K562 (cell line): ENCODE measurements at regions not wholly inside any gene's neighbourhood (a gene's known extent, or its start where the extent isn't known, plus 50 kb on each side); places are given as distances from the start of the nearest gene placed in this dataset.
A peak's percentile ranks its signal among the peaks of the same experiment; 100 is the strongest.

Experiments used
- ATAC-seq: fragments of 200-7000 bp; cut with Tn5 transposase; 3 replicates; pipeline ENCODE4 v1.9.1; 2020; ENCODE audit warnings: moderate library complexity
- BruUV-seq: library from RNA; stranded (reverse); fragments of 400-500 nt; replicated peaks from 2 replicates; lab custom pipeline; 2021; lab: Mats Ljungman, UMichigan
- CTCF ChIA-PET: fragments of 300-600 bp; formaldehyde crosslinking; extraction: SDS; loops from one replicate; lab custom pipeline; 2021; ENCODE audit warnings: low intra/inter-chr PET ratio; lab: Yijun Ruan, JAX
- POLR2A ChIA-PET: fragments of 300-600, 350-650 bp; sonication (Branson Sonifier 250); formaldehyde crosslinking; extraction: SDS; loops from one replicate; lab custom pipeline; 2021; ENCODE audit warnings: antibody characterized with exemption, inconsistent platforms; lab: Yijun Ruan, JAX
- DNase-seq, 4 experiments: peaks; one replicate each; pipeline versions ENCODE4 v3.0.0 to v3.0.0-alpha.2; 2011 to 2018; ENCODE audit warnings: low spot score in 3 of 4, mixed read lengths in 3 of 4; ENCODE audit errors: extremely low read depth in 1 of 4
- FAIRE-seq: peaks from 2 replicates; lab custom pipeline; 2011; peaks lifted over from hg19 to GRCh38; lab: Jason Lieb, UNC
- H2AFZ ChIP-seq: 2 replicates; pipeline ENCODE4 v1.6.0; 2011; ENCODE audit warnings: low read depth, low read length, control low read depth, inconsistent platforms
- H3K27ac ChIP-seq: fragments of 200-600 bp; 3 replicates; pipeline ENCODE4 v1.8.0; 2011; ENCODE audit warnings: low read depth, mild to moderate bottlenecking, control low read depth, inconsistent platforms, low read length, moderate library complexity, mixed read lengths; ENCODE audit errors: extremely low read depth
- H3K27me3 ChIP-seq, 2 experiments: fragments of 300-600 bp in 1 of 2; 2 replicates in 1 of 2; 3 replicates in 1 of 2; pipeline versions ENCODE4 v1.6.0 to v1.8.0; 2011; ENCODE audit warnings: inconsistent platforms in 2 of 2, low read length in 2 of 2, mild to moderate bottlenecking in 1 of 2, mixed read lengths in 1 of 2, moderate library complexity in 1 of 2; ENCODE audit not compliant: control insufficient read depth in 2 of 2, insufficient read depth in 2 of 2
- H3K36me3 ChIP-seq: fragments of 300-600 bp; 3 replicates; pipeline ENCODE4 v1.8.0; 2011; ENCODE audit warnings: mild to moderate bottlenecking, low read length, inconsistent platforms; ENCODE audit not compliant: control insufficient read depth, insufficient read depth
- H3K4me1 ChIP-seq, 2 experiments: fragments of 200-600 bp in 1 of 2; replicated peaks in 1 of 2; 2 replicates in 1 of 2; 3 replicates in 1 of 2; pipeline versions ENCODE4 v1.5.1 to v1.8.0; 2011; ENCODE audit warnings: inconsistent platforms in 2 of 2, low read length in 2 of 2, mild to moderate bottlenecking in 1 of 2, mixed read lengths in 1 of 2, moderate library complexity in 1 of 2; ENCODE audit not compliant: control insufficient read depth in 2 of 2, insufficient read depth in 2 of 2
- H3K4me2 ChIP-seq: 2 replicates; pipeline ENCODE4 v1.6.1; 2011; ENCODE audit warnings: low read length, control low read depth, inconsistent platforms, mixed read lengths; ENCODE audit not compliant: insufficient read depth
- H3K4me3 ChIP-seq: fragments of 200-600 bp; sonication (generic), shearing (Covaris generic); 2 replicates; pipeline ENCODE4 v1.5.1; 2016; ENCODE audit warnings: control low read depth, inconsistent platforms
- H3K79me2 ChIP-seq: fragments of 200-600 bp; 3 replicates; pipeline ENCODE4 v1.8.0; 2011; ENCODE audit warnings: low read length, inconsistent platforms; ENCODE audit not compliant: control insufficient read depth, insufficient read depth
- H3K9ac ChIP-seq, 2 experiments: 2 replicates each; pipeline versions ENCODE4 v1.6.0 to v1.6.1; 2011; ENCODE audit warnings: low read depth in 2 of 2, low read length in 2 of 2, control low read depth in 1 of 2, inconsistent platforms in 1 of 2, mild to moderate bottlenecking in 1 of 2, mixed read lengths in 1 of 2; ENCODE audit not compliant: insufficient read depth in 1 of 2
- H3K9me1 ChIP-seq: one replicate; pipeline ENCODE4 v1.6.0; 2011; ENCODE audit warnings: inconsistent platforms, mild to moderate bottlenecking, low read length, moderate library complexity; ENCODE audit not compliant: control insufficient read depth, insufficient read depth
- H3K9me3 ChIP-seq: replicated peaks from 2 replicates; pipeline ENCODE4 v1.5.1; 2011; ENCODE audit warnings: low read depth, low read length, inconsistent platforms; ENCODE audit not compliant: control insufficient read depth, insufficient read depth
- H4K20me1 ChIP-seq: replicated peaks from 2 replicates; pipeline ENCODE4 v1.6.1; 2011; ENCODE audit warnings: low read length, inconsistent platforms, mixed read lengths; ENCODE audit not compliant: control insufficient read depth, insufficient read depth
- CBFB ChIP-seq: sonication (generic); formaldehyde crosslinking; IDR thresholded peaks from 2 replicates; pipeline ENCODE4 v1.4.0; 2020; ENCODE audit warnings: mild to moderate bottlenecking, missing genetic modification reagents
- GABPB2 ChIP-seq: fragments of 250-450 bp; sonication (Bioruptor Pico); conservative IDR thresholded peaks from 2 replicates; pipeline ENCODE4 v1.5.1; 2021; ENCODE audit warnings: mild to moderate bottlenecking
- MAFF ChIP-seq: IDR thresholded peaks from 2 replicates; pipeline ENCODE4 v1.6.1; 2012; ENCODE audit warnings: low read length, improper control_type of control experiment
- MTA1 ChIP-seq: fragments of 450-650 bp; IDR thresholded peaks from 2 replicates; pipeline ENCODE4 v1.6.1; 2017; ENCODE audit warnings: borderline replicate concordance
- MTA2 ChIP-seq: fragments of 450-650 bp; IDR thresholded peaks from 2 replicates; pipeline ENCODE4 v1.6.1; 2016; ENCODE audit warnings: low read depth
- PHB ChIP-seq: fragments of 250-450 bp; sonication (Bioruptor Pico); IDR thresholded peaks from 2 replicates; pipeline ENCODE4 v1.5.0; 2021
- SIN3A ChIP-seq, 2 experiments: fragments of 150-350 bp in 1 of 2; IDR thresholded peaks; 2 replicates each; pipeline ENCODE4 v1.6.1; 2011 to 2016; ENCODE audit warnings: borderline replicate concordance in 2 of 2, low read depth in 2 of 2, low read length in 2 of 2, mild to moderate bottlenecking in 2 of 2, moderate library complexity in 2 of 2; ENCODE audit not compliant: control insufficient read depth in 1 of 2
- SMAD2 ChIP-seq: fragments of 150-350 bp; IDR thresholded peaks from 2 replicates; pipeline ENCODE4 v1.6.1; 2014; ENCODE audit warnings: low read depth, mild to moderate bottlenecking, low read length
- SRSF7 ChIP-seq: fragments of 200-400 bp; formaldehyde crosslinking; optimal IDR thresholded peaks from 2 replicates; pipeline ENCODE3; 2017; ENCODE audit warnings: mild to moderate bottlenecking, low read depth, low read length
- STAT5A ChIP-seq: IDR thresholded peaks from 2 replicates; pipeline ENCODE4 v1.6.1; 2012; ENCODE audit warnings: low read length, inconsistent platforms, borderline replicate concordance
- TEAD1 ChIP-seq, 2 experiments: fragments of 450-650 bp in 1 of 2; sonication (generic) in 1 of 2; formaldehyde crosslinking; IDR thresholded peaks; 2 replicates each; pipeline versions ENCODE4 v1.4.0 to v1.8.0; 2020 to 2022; ENCODE audit warnings: mild to moderate bottlenecking in 2 of 2, missing genetic modification reagents in 1 of 2
- TSC22D4 ChIP-seq: fragments of 450-650 bp; IDR thresholded peaks from 2 replicates; pipeline ENCODE4 v1.6.1; 2016; ENCODE audit warnings: missing genetic modification characterization, missing biosample characterization, control low read depth
- ZNF232 ChIP-seq: sonication (generic); formaldehyde crosslinking; IDR thresholded peaks from 2 replicates; pipeline ENCODE4 v1.8.0; 2022; ENCODE audit warnings: mild to moderate bottlenecking, missing genetic modification reagents
- ZNF79 ChIP-seq: fragments of 250-450 bp; sonication (Bioruptor Pico); IDR thresholded peaks from 2 replicates; pipeline ENCODE4 v1.4.0; 2020; ENCODE audit warnings: low read depth, mild to moderate bottlenecking, moderate library complexity
- WGBS: fragments of 100-300 bp; shearing (Covaris generic); methylation state at CpG from one replicate; pipeline ENCODE4 v1.1.6; 2016; ENCODE audit warnings: low coverage, mixed read lengths; ENCODE audit not compliant: insufficient coverage; ENCODE audit errors: missing lambda C conversion rate; 5-methylcytosine and 5-hydroxymethylcytosine counted together
- in situ Hi-C: fragments of 300-500 bp; cut with MboI; formaldehyde crosslinking; loops from 4 replicates; pipeline ENCODE4 v1.15.0; 2018; ENCODE audit warnings: inconsistent platforms, mixed read lengths
- intact Hi-C: fragments of 100-400 bp; cut with micrococcal nuclease; formaldehyde crosslinking; loops from 2 replicates; pipeline ENCODE4 v1.14.2; 2022
- TF ChIP-seq, protein P1 (sequence below): fragments of 450-650 bp; formaldehyde crosslinking; IDR thresholded peaks from 2 replicates; pipeline ENCODE4 v1.4.0; 2022; ENCODE audit warnings: missing genetic modification characterization
- TF ChIP-seq, protein P2 (sequence below): fragments of 250-450 bp; sonication (Bioruptor Pico); IDR thresholded peaks from 2 replicates; pipeline ENCODE4 v1.5.0; 2020; ENCODE audit warnings: mild to moderate bottlenecking, borderline replicate concordance
- TF ChIP-seq, protein P3 (sequence below): fragments of 450-650 bp; formaldehyde crosslinking; IDR thresholded peaks from 2 replicates; pipeline ENCODE4 v1.4.0; 2020; ENCODE audit warnings: mild to moderate bottlenecking, mixed read lengths

DNA sequence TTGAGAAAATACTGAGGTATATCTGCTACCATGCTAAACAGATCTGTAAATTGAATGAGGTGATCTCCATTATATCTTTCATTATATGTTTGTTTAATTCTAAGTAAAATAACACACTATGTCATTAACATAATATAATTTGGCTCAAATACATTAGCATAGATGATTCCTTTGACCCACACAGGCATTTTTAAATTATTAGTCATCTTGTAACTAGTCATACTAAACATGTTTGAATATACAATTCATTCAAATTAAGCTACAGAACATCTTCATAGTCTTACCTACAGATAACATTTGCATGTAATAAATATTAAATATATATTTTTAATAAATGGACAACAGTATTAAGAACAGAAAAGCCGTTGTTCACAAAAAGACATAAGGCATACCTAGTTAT lies 52.7 kb upstream of the KYNU start:
- ATAC-seq: no peak
- H3K27ac ChIP-seq: no peak overlapping the region
- in situ Hi-C loops: no loop called here

DNA sequence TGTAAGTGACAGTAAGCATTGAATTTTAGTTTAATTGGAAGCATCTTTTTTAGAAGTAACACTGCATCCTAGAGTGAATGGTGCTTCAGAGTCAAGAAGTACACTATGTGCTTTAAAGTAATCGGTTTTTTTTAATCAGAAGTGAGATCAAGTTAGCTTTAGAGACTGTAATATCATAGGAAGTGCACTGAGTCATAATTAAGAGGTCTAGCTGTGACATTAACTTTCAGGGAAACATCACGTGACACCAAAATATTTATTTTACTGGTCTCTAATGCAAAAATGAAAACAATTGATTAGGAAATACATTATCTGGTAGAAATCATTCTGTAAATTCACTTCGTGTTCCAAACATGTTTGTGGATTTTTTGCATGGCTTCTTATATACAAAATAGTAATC lies 55.3 kb upstream of the KYNU start:
- ChIA-PET CTCF (no interaction called here), POLR2A (no interaction called here)
- intact Hi-C loops (no loop called here), in situ Hi-C loops (no loop called here)
- Histone ChIP-seq H3K9me1 (no peaks in the 10 kb centered on the region), H3K4me1 (no peaks in the 10 kb centered on the region), H3K36me3 (no peaks in the 10 kb centered on the region), H3K4me2 (no peak overlapping the region), H3K27me3 (no peaks in the 10 kb centered on the region), H3K27ac (no peak overlapping the region), H2AFZ (no peak overlapping the region), H4K20me1 (no peaks in the 10 kb centered on the region), H3K9me3 (no peaks in the 10 kb centered on the region), H3K79me2 (no peaks in the 10 kb centered on the region), H3K9ac (no peak overlapping the region), H3K4me3 (no peak overlapping the region)
- BruUV-seq: no TSS peak
- FAIRE-seq (no peak), ATAC-seq (no peak), DNase-seq (no peak)
- no peak for TF ChIP-seq SIN3A (IDR thresholded peaks at IDR 0.05; ENCODE audit: borderline replicate concordance in 2 of 2, control insufficient read depth in 1 of 2, low read depth in 2 of 2, low read length in 2 of 2)
- no peak for TF ChIP-seq MAFF
- TF ChIP-seq, protein P1, sequence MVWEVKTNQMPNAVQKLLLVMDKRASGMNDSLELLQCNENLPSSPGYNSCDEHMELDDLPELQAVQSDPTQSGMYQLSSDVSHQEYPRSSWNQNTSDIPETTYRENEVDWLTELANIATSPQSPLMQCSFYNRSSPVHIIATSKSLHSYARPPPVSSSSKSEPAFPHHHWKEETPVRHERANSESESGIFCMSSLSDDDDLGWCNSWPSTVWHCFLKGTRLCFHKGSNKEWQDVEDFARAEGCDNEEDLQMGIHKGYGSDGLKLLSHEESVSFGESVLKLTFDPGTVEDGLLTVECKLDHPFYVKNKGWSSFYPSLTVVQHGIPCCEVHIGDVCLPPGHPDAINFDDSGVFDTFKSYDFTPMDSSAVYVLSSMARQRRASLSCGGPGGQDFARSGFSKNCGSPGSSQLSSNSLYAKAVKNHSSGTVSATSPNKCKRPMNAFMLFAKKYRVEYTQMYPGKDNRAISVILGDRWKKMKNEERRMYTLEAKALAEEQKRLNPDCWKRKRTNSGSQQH (CRISPR knock-in tag): no peak
- no peak for TF ChIP-seq ZNF79
- TF ChIP-seq, protein P2, sequence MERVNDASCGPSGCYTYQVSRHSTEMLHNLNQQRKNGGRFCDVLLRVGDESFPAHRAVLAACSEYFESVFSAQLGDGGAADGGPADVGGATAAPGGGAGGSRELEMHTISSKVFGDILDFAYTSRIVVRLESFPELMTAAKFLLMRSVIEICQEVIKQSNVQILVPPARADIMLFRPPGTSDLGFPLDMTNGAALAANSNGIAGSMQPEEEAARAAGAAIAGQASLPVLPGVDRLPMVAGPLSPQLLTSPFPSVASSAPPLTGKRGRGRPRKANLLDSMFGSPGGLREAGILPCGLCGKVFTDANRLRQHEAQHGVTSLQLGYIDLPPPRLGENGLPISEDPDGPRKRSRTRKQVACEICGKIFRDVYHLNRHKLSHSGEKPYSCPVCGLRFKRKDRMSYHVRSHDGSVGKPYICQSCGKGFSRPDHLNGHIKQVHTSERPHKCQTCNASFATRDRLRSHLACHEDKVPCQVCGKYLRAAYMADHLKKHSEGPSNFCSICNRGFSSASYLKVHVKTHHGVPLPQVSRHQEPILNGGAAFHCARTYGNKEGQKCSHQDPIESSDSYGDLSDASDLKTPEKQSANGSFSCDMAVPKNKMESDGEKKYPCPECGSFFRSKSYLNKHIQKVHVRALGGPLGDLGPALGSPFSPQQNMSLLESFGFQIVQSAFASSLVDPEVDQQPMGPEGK: no peak
- TF ChIP-seq, protein P3, sequence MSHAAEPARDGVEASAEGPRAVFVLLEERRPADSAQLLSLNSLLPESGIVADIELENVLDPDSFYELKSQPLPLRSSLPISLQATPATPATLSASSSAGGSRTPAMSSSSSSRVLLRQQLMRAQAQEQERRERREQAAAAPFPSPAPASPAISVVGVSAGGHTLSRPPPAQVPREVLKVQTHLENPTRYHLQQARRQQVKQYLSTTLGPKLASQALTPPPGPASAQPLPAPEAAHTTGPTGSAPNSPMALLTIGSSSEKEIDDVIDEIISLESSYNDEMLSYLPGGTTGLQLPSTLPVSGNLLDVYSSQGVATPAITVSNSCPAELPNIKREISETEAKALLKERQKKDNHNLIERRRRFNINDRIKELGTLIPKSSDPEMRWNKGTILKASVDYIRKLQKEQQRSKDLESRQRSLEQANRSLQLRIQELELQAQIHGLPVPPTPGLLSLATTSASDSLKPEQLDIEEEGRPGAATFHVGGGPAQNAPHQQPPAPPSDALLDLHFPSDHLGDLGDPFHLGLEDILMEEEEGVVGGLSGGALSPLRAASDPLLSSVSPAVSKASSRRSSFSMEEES: peak; percentile 75
- WGBS: 3% methylated on average over 3 of the region's 3 CpGs

More for the DNA sequence above, 52.7 kb upstream of the KYNU start:
- Histone ChIP-seq H3K4me2 (no peak overlapping the region), H3K27me3 (no peaks in the 10 kb centered on the region), H3K4me1 (no peaks in the 10 kb centered on the region), H4K20me1 (no peaks in the 10 kb centered on the region), H3K4me3 (no peak overlapping the region), H3K79me2 (no peaks in the 10 kb centered on the region), H3K9me1 (no peaks in the 10 kb centered on the region), H3K36me3 (no peaks in the 10 kb centered on the region), H2AFZ (no peak overlapping the region), H3K9ac (no peak overlapping the region), H3K9me3 (no peaks in the 10 kb centered on the region)
- CTCF ChIA-PET: no interaction called here
- 5% methylated on average over 1 of the region's 1 CpG for WGBS
- BruUV-seq: no TSS peak
- no peak for TF ChIP-seq TSC22D4 (tag)
- TF ChIP-seq MTA2: no peak
- no peak for TF ChIP-seq GABPB2 (CRISPR knock-in tag)
- no peak for TF ChIP-seq STAT5A
- no peak for TF ChIP-seq SRSF7
- no peak for TF ChIP-seq CBFB
- no peak for TF ChIP-seq PHB (CRISPR knock-in tag)
- no peak for TF ChIP-seq TEAD1 (CRISPR knock-in tag; IDR thresholded peaks at IDR 0.05)
- no peak for TF ChIP-seq SMAD2
- TF ChIP-seq ZNF232 (CRISPR knock-in tag): no peak
- no peak for TF ChIP-seq MTA1
- DNase-seq: no peak
- POLR2A ChIA-PET: no interaction called here
- intact Hi-C loops: no loop called here
- FAIRE-seq: no peak
